GM19328 (cell line): ENCODE measurements at regions not wholly inside any gene's neighbourhood (a gene's known extent, or its start where the extent isn't known, plus 50 kb on each side); places are given as distances from the start of the nearest gene placed in this dataset.

ENCODE experiments used
- ATAC-seq: cut with Tn5 transposase; IDR thresholded peaks from one replicate; pipeline ENCODE4 v1.9.1; 2021; ENCODE audit warnings: mild to moderate bottlenecking, moderate library complexity; ENCODE audit not compliant: unreplicated experiment

- ATAC-seq: no peak
Observed at GRCh38 chr11:28849053-28849452, 740.9 kb downstream of the METTL15 start.

- ATAC-seq: no peak
Observed at GRCh38 chr11:28842716-28843115, 734.5 kb downstream of the METTL15 start.

- ATAC-seq: no peak
Observed at GRCh38 chr11:28838741-28839140, 730.6 kb downstream of the METTL15 start.

GRCh38 chr11:28837599-28837998 lies 729.4 kb downstream of the METTL15 start:
- no peak for ATAC-seq

GRCh38 chr11:28836285-28837081 lies 728.3 kb downstream of the METTL15 start:
- ATAC-seq: no peak

- no peak for ATAC-seq
Observed at GRCh38 chr11:28835790-28836189, 727.6 kb downstream of the METTL15 start.

GRCh38 chr11:28835317-28835716 lies 727.1 kb downstream of the METTL15 start:
- ATAC-seq: no peak

- ATAC-seq: no peak
Observed at GRCh38 chr11:28834877-28835276, 726.7 kb downstream of the METTL15 start.

GRCh38 chr11:28833670-28834069 lies 725.5 kb downstream of the METTL15 start:
- ATAC-seq: no peak

GRCh38 chr11:28833169-28833568 lies 725.0 kb downstream of the METTL15 start:
- no peak for ATAC-seq

- no peak for ATAC-seq
Observed at GRCh38 chr11:28826807-28827206, 718.6 kb downstream of the METTL15 start.

- no peak for ATAC-seq
Observed at GRCh38 chr11:28822576-28822975, 714.4 kb downstream of the METTL15 start.

- ATAC-seq: no peak
Observed at GRCh38 chr11:28820296-28820989, 712.3 kb downstream of the METTL15 start.

GRCh38 chr11:28819741-28820140 lies 711.6 kb downstream of the METTL15 start:
- ATAC-seq: no peak

- no peak for ATAC-seq
Observed at GRCh38 chr11:28815110-28815509, 706.9 kb downstream of the METTL15 start.

GRCh38 chr11:28808771-28809170 lies 700.6 kb downstream of the METTL15 start:
- ATAC-seq: no peak

GRCh38 chr11:28799316-28799715 lies 691.1 kb downstream of the METTL15 start:
- no peak for ATAC-seq

GRCh38 chr11:28798286-28798685 lies 690.1 kb downstream of the METTL15 start:
- ATAC-seq: no peak

- ATAC-seq: no peak
Observed at GRCh38 chr11:28797536-28797935, 689.3 kb downstream of the METTL15 start.

GRCh38 chr11:28794405-28794804 lies 686.2 kb downstream of the METTL15 start:
- ATAC-seq: no peak

- no peak for ATAC-seq
Observed at GRCh38 chr11:28793282-28793738, 685.1 kb downstream of the METTL15 start.

- ATAC-seq: no peak
Observed at GRCh38 chr11:28792856-28793255, 684.7 kb downstream of the METTL15 start.
